Thyroid gland (tissue), 4 donors: ENCODE measurements at regions not wholly inside any gene's neighbourhood (a gene's known extent, or its start where the extent isn't known, plus 50 kb on each side); places are given as distances from the start of the nearest gene placed in this dataset.

Source experiments
- POLR2A ChIP-seq, 2 donors: fragments of 450-650 bp; IDR thresholded peaks; one replicate each; pipeline ENCODE4 v1.6.1; 2017; ENCODE audit warnings: antibody characterized with exemption in 2 of 2, mild to moderate bottlenecking in 2 of 2, moderate library complexity in 1 of 2
- TF ChIP-seq, protein P1 (sequence below), 6 experiments: fragments of 200-600 bp in 3 of 6; fragments of 450-650 bp in 3 of 6; sonication (generic) in 3 of 6; IDR thresholded peaks; one replicate each; pipeline ENCODE4 v1.5.1; 2016 to 2019; ENCODE audit warnings: antibody characterized with exemption in 6 of 6, mild to moderate bottlenecking in 2 of 6, inconsistent platforms in 1 of 6, moderate library complexity in 1 of 6

DNA sequence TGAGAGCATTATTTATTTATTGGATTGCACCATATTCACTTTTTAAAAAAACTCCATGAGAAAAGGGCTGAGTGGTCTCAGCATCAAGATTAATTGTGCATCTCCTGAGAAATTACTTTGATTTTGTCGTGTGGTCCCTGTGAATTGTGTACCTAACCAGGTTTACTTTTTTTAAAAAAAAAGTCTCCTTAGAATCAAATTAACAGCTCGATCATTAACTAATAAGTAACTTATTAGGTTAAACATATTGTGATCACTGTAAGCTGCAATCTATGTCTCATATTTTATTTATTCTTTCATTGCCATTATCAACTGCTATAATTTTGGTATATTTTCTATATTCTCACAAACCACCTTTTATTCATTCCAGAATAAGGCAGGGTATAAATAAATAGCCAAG, 318.2 kb downstream of the ADCYAP1 start:
- TF ChIP-seq, protein P1, sequence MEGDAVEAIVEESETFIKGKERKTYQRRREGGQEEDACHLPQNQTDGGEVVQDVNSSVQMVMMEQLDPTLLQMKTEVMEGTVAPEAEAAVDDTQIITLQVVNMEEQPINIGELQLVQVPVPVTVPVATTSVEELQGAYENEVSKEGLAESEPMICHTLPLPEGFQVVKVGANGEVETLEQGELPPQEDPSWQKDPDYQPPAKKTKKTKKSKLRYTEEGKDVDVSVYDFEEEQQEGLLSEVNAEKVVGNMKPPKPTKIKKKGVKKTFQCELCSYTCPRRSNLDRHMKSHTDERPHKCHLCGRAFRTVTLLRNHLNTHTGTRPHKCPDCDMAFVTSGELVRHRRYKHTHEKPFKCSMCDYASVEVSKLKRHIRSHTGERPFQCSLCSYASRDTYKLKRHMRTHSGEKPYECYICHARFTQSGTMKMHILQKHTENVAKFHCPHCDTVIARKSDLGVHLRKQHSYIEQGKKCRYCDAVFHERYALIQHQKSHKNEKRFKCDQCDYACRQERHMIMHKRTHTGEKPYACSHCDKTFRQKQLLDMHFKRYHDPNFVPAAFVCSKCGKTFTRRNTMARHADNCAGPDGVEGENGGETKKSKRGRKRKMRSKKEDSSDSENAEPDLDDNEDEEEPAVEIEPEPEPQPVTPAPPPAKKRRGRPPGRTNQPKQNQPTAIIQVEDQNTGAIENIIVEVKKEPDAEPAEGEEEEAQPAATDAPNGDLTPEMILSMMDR (IDR thresholded peaks at IDR 0.05) = no peak
- no peak for TF ChIP-seq POLR2A (IDR thresholded peaks at IDR 0.05)
